ENCODE measurements at regions not wholly inside any gene's neighbourhood (a gene's known extent, or its start where the extent isn't known, plus 50 kb on each side); places are given as distances from the start of the nearest gene placed in this dataset.

DNA sequence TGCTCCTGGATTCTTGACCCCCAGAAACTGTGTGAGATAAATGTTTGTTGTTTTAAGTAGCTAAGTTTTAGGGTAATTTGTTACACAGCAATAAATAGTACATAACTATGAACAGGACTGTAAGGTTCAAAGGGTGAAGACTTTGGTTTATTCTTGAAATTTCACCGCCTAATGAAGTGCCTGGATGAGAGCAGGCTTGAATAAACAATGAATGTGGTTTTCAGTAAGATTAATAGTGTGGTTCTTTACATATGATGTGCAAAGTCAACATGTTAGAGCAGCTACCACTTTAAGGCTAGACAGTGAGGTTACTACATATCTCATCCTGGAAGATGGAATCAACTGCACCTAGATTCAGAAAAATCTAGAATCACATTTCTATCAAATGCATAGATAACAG, 145.2 kb upstream of the BTG1 start:
- ATAC-seq (no peak), DNase-seq (ENCODE audit: low read depth, low spot score) (no peak)
- Histone ChIP-seq H3K36me3 (ENCODE audit: control insufficient read depth, insufficient read depth, low read length) (no peaks in the 10 kb centered on the region), H3K27me3 (ENCODE audit: control insufficient read depth, insufficient read depth, low read length) (no peaks in the 10 kb centered on the region; the same call in 1 of the 2 replicates), H3K4me1 (ENCODE audit: control insufficient read depth, insufficient read depth, low read length) (no peaks in the 10 kb centered on the region), H3K9me3 (ENCODE audit: control insufficient read depth, insufficient read depth, low read depth, low read length) (no peaks in the 10 kb centered on the region), H3K4me3 (ENCODE audit: low read depth in 2 of 2, low read length in 2 of 2) (no peak overlapping the region), H3K27ac (ENCODE audit: low read length) (no peak overlapping the region)
- in situ Hi-C loops (cut with HindIII; ENCODE audit: low pct_unique_long_range_greater_than_20kb, low sequenced_read_pairs), result no loop called here
- TF ChIP-seq, protein P1, sequence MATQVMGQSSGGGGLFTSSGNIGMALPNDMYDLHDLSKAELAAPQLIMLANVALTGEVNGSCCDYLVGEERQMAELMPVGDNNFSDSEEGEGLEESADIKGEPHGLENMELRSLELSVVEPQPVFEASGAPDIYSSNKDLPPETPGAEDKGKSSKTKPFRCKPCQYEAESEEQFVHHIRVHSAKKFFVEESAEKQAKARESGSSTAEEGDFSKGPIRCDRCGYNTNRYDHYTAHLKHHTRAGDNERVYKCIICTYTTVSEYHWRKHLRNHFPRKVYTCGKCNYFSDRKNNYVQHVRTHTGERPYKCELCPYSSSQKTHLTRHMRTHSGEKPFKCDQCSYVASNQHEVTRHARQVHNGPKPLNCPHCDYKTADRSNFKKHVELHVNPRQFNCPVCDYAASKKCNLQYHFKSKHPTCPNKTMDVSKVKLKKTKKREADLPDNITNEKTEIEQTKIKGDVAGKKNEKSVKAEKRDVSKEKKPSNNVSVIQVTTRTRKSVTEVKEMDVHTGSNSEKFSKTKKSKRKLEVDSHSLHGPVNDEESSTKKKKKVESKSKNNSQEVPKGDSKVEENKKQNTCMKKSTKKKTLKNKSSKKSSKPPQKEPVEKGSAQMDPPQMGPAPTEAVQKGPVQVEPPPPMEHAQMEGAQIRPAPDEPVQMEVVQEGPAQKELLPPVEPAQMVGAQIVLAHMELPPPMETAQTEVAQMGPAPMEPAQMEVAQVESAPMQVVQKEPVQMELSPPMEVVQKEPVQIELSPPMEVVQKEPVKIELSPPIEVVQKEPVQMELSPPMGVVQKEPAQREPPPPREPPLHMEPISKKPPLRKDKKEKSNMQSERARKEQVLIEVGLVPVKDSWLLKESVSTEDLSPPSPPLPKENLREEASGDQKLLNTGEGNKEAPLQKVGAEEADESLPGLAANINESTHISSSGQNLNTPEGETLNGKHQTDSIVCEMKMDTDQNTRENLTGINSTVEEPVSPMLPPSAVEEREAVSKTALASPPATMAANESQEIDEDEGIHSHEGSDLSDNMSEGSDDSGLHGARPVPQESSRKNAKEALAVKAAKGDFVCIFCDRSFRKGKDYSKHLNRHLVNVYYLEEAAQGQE (IDR thresholded peaks at IDR 0.05; ENCODE audit: insufficient read depth in 1 of 2, low read depth in 2 of 2, low read length in 1 of 2), result no peak
- TF ChIP-seq TCF7L2 (IDR thresholded peaks at IDR 0.05; ENCODE audit: low read depth, low read length) (no peak), POLR2AphosphoS5 (IDR thresholded peaks at IDR 0.05; ENCODE audit: low read depth, low read length) (no peak), CTCF (IDR thresholded peaks at IDR 0.05) (no peak), SIN3A (IDR thresholded peaks at IDR 0.05; ENCODE audit: borderline replicate concordance, insufficient read depth, low read depth, low read length) (no peak)
- no TSS peak for BruUV-seq (replicated peaks)
- intact Hi-C loops (cut with micrococcal nuclease; ENCODE audit: unreplicated experiment), result no loop called here
- ChIA-PET CTCF (no interaction called here), POLR2A (no interaction called here)

GRCh38 chr12:92290350-92290695, 144.7 kb upstream of the BTG1 start:
- Histone ChIP-seq H3K4me1 (ENCODE audit: control insufficient read depth, insufficient read depth, low read length) (no peaks in the 10 kb centered on the region), H3K36me3 (ENCODE audit: control insufficient read depth, insufficient read depth, low read length) (no peaks in the 10 kb centered on the region), H3K9me3 (ENCODE audit: control insufficient read depth, insufficient read depth, low read depth, low read length) (no peaks in the 10 kb centered on the region), H3K27ac (ENCODE audit: low read length) (no peak overlapping the region), H3K4me3 (ENCODE audit: low read depth in 2 of 2, low read length in 2 of 2) (no peak overlapping the region), H3K27me3 (ENCODE audit: control insufficient read depth, insufficient read depth, low read length) (no peaks in the 10 kb centered on the region; the same call in 1 of the 2 replicates)
- POLR2A ChIA-PET, result no interaction called here
- no peak for ATAC-seq
- DNase-seq (ENCODE audit: low read depth, low spot score), result no peak
- BruUV-seq (replicated peaks), result no TSS peak
- in situ Hi-C loops (cut with HindIII; ENCODE audit: low pct_unique_long_range_greater_than_20kb, low sequenced_read_pairs) (no loop called here), intact Hi-C loops (cut with micrococcal nuclease; ENCODE audit: unreplicated experiment) (no loop called here)
- CTCF ChIA-PET, result no interaction called here
- no peak for TF ChIP-seq CTCF (IDR thresholded peaks at IDR 0.05)
- no peak for TF ChIP-seq SIN3A (IDR thresholded peaks at IDR 0.05; ENCODE audit: borderline replicate concordance, insufficient read depth, low read depth, low read length)
- no peak for TF ChIP-seq TCF7L2 (IDR thresholded peaks at IDR 0.05; ENCODE audit: low read depth, low read length)
- TF ChIP-seq POLR2AphosphoS5 (IDR thresholded peaks at IDR 0.05; ENCODE audit: low read depth, low read length), result no peak
- TF ChIP-seq, protein P1 (IDR thresholded peaks at IDR 0.05; ENCODE audit: insufficient read depth in 1 of 2, low read depth in 2 of 2, low read length in 1 of 2), result no peak
